Activated T-cell treated with anti-CD3 and anti-CD28 coated beads for 48 hours (primary cell): ENCODE measurements at regions not wholly inside any gene's neighbourhood (a gene's known extent, or its start where the extent isn't known, plus 50 kb on each side); places are given as distances from the start of the nearest gene placed in this dataset.

ENCODE experiments used
- DNase-seq: peaks from one replicate; pipeline ENCODE4 v3.0.0-alpha.2; 2020; ENCODE audit warnings: low read depth

GRCh38 chr13:106712381-106712780 is 144.4 kb upstream of the ARGLU1 start:
- DNase-seq = no peak

GRCh38 chr13:106710266-106710665 is 142.3 kb upstream of the ARGLU1 start:
- DNase-seq = no peak

DNA sequence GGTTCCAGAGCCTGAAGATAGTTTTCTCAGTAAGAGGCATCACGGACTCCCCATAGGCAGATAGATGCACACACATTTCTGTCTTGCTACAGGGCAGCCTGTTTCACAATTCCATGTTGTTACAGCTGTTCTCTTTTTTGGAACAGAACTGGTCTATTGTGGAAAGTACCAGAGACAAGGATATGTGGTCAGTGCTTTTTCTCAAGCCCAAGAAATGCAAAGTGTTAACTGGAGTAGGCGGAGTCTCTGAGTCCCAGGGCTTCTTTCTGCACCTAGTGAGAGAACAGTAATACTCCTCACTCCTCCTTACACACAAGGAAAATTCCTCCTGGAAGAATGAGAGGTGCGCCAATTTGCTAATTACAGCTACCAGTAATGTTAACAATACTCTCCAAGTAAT is 141.6 kb upstream of the ARGLU1 start:
- no peak for DNase-seq

- no peak for DNase-seq
Measured at GRCh38 chr13:106702505-106702904, 134.6 kb upstream of the ARGLU1 start.

- no peak for DNase-seq
Measured at GRCh38 chr13:106701771-106702341, 133.9 kb upstream of the ARGLU1 start.

GRCh38 chr13:106700439-106700838 is 132.5 kb upstream of the ARGLU1 start:
- DNase-seq = no peak

GRCh38 chr13:106700007-106700406 is 132.1 kb upstream of the ARGLU1 start:
- no peak for DNase-seq

- no peak for DNase-seq
Measured at GRCh38 chr13:106699311-106699710, 131.4 kb upstream of the ARGLU1 start.

GRCh38 chr13:106696719-106697118 is 128.8 kb upstream of the ARGLU1 start:
- DNase-seq = no peak

DNA sequence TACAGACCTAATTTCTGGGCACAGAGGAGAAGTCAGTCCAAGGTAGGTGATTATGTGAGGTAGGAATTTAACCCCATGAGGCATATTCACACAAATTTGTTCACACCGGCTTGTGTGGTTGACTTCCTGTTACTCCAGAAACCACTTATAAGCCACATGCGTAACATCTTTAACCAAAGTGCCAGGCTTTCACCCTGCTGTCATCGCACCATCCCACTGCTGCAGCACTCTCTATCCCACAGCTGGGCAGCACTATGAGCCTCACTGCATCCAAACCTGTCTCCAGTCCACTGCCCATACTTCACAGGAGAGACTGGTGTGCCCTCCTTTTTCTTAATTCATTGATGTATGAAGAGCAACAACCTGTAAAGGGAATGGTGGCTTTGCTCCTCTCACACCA is 128.2 kb upstream of the ARGLU1 start:
- no peak for DNase-seq

DNA sequence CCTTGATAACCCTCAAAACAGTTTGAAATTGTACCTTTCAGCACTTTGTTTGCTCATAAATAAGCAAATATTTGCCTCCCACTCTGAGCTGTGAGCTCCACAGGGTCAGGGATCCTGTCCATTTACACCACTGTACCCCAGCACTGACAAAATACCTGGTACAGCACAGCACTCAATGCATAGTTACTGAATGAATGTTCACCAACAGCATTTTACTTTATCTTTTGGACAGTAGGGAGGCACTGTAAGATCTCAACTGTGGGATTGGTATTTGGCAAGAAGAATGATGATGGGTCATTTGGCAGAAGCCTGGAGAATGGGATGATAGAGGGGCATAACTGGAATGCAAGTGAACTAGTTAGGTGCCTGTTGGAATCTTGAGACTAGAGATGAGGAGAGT is 127.2 kb upstream of the ARGLU1 start:
- DNase-seq = no peak

- DNase-seq = no peak
Measured at GRCh38 chr13:106691861-106692260, 123.9 kb upstream of the ARGLU1 start.

GRCh38 chr13:106691341-106691740 is 123.4 kb upstream of the ARGLU1 start:
- DNase-seq = no peak

GRCh38 chr13:106690779-106691178 is 122.8 kb upstream of the ARGLU1 start:
- DNase-seq = no peak

GRCh38 chr13:106689906-106690305 is 122.0 kb upstream of the ARGLU1 start:
- no peak for DNase-seq

DNA sequence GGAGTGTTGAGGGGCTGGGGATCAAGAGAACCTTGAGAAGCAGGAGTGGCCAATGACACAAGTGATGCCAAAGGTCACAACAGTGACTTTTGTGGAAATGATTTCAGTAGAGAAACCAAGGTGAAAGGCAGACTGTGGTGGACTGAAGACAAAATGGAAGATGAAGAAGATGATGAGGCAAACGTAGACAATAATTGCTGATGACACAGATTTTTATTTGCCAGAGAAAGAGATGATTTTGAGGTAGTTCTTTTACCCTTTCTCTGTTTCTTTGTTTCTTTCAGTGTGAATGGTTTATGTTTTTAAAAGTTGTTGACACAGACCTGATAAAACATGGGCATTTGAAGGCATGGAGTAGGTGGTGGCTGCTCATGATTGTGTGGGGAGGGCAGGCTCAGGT is 121.0 kb upstream of the ARGLU1 start:
- DNase-seq = no peak

- no peak for DNase-seq
Measured at GRCh38 chr13:106686163-106686562, 118.2 kb upstream of the ARGLU1 start.

DNA sequence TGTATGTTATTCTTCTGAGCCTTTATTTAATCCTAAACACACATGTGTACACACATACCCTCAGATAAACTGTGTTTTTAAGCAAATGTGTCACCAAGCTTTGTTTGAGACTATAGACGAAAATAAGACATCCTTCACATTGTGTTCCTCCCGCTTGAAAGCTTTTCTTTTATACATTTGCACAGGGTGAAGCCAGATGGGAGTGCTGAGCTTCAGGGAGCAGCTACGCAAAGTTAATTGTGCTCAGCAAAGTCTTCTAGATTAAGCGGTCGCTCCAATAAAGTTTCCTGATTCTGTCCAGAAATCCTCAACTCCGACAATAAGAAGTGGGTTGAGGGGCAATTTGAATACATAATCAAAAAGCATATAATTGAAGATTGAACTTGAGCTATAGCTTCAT is 117.2 kb upstream of the ARGLU1 start:
- no peak for DNase-seq

GRCh38 chr13:106683918-106684317 is 116.0 kb upstream of the ARGLU1 start:
- DNase-seq = no peak

GRCh38 chr13:106683179-106683578 is 115.2 kb upstream of the ARGLU1 start:
- no peak for DNase-seq

- DNase-seq = no peak
Measured at GRCh38 chr13:106681997-106682396, 114.1 kb upstream of the ARGLU1 start.

DNA sequence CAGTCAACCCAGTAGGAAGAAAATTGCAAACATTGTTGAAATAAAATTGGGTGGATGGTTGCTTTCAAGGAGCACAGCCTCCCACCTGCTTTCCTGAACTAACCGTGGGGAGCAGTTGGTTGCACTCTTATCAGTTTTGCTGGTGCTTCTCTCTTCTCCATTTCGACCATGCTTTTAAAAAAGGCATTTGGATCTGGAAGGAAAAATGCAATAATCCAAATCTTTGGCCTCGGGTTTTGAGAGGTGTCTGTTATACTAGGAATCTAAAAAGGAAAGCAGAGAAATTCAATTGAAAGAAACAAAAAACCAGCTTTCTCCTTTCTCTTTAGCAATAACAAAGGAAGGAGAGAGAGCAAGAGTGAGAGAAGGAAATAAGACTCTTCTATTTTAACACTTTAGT is 113.6 kb upstream of the ARGLU1 start:
- DNase-seq = no peak

DNA sequence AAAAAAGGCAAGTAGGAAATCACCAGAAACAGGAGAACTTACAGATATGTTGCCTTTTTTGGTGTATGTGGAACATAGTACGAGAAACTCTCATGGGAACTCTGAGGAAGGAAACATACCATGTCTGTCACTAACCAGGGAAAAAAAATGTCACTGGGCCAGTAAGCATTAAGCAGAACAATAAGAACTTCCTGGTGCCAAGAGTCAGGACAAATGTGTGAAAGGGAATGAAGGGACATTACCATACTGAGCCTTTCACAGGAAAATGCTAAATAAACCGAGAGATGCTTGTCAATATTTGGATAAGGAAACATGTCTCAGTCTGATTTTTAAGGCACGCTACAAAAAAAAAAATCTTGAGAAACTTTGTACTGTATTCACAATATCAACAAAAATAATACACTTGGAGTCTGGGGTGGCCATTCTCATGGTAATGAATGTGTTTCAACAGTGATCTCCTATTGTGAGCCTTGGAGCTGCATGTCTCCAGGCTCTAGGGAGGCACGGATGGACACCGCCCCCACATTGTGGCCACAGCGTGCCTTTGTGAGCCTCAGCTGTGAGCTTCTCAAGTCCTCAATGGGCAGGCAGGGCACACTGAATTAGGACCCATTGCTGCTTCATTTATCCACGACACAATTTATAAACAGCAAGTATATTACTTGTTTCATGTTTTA is 113.0 kb upstream of the ARGLU1 start:
- DNase-seq = no peak
